ENCODE measurements at regions not wholly inside any gene's neighbourhood (a gene's known extent, or its start where the extent isn't known, plus 50 kb on each side); places are given as distances from the start of the nearest gene placed in this dataset.
"Not testable (repeated sequence)": the region's sequence is repeated elsewhere in the genome, so short reads cannot be mapped to it uniquely, and the experiment has no call there.

DNA sequence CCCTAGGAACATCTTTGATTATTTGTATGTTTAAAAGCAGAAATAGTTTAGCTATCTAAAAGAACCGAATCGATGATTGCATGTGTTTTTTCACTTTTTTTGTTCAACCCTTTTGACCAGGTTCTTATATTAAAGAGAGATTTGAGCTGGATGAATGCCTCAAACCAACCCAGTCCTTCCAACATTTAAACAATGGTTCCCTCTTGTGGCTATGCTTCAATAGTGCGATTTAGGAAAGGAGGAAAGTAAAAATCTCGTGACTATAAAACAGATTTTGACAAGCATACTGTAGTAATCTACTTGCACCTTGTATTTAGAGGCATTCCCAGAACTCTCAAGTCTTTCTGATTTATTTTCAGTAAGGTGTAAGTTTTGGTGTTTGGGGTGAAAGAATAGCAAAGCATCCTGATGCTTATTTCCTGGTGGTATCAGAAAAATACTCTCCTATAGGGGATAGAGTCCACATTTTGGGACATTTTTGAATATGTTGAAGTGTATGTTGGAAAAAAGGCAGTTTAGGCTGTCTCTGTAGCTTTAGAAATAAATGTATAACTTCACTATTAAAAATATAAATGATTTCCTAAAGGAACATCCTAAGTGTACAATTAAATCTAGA, 159.6 kb upstream of the KCNH8 start:
- H3K79me2 ChIP-seq (ENCODE audit: insufficient read depth), result no peaks in the 10 kb centered on the region
- no peak overlapping the region for H3K4me2 ChIP-seq (ENCODE audit: unreplicated experiment)
- H3K9ac ChIP-seq, result no peak overlapping the region
- WGBS, 2 experiments (ENCODE audit: low coverage in 1 of 2, low lambda C conversion rate in 2 of 2, missing lambda C conversion rate in 2 of 2), result 0 to 1% methylated on average over 4 of the region's 4 CpGs
- no peaks in the 10 kb centered on the region for H3K9me2 ChIP-seq (ENCODE audit: insufficient read depth)
- H3F3A ChIP-seq (ENCODE audit: insufficient read depth), result no peaks in the 10 kb centered on the region
- no peaks in the 10 kb centered on the region for H3K27me3 ChIP-seq (replicated peaks; ENCODE audit: insufficient read depth)
- no peak overlapping the region for H2AFZ ChIP-seq
- H3K4me1 ChIP-seq (ENCODE audit: insufficient read depth), result no peaks in the 10 kb centered on the region
- in situ Hi-C loops (cut with MboI), result no loop called here
- TF ChIP-seq EZH2phosphoT487 (IDR thresholded peaks at IDR 0.05; ENCODE audit: insufficient read depth, low read depth), result no peak
- no peak for TF ChIP-seq EZH2 (IDR thresholded peaks at IDR 0.05; ENCODE audit: insufficient read depth, poor library complexity, severe bottlenecking)
- DNase-seq, result peak; percentile 26
- H4K20me1 ChIP-seq (ENCODE audit: insufficient read depth), result no peaks in the 10 kb centered on the region
- no peak overlapping the region for H3K4me3 ChIP-seq
- no peaks in the 10 kb centered on the region for H3K36me3 ChIP-seq (ENCODE audit: low read depth)
- no peak overlapping the region for H3K27ac ChIP-seq
- no peaks in the 10 kb centered on the region for H3K9me3 ChIP-seq (ENCODE audit: low read depth)

- TF ChIP-seq EZH2 (IDR thresholded peaks at IDR 0.05; ENCODE audit: insufficient read depth, poor library complexity, severe bottlenecking), result no peak
- no peak for TF ChIP-seq EZH2phosphoT487 (IDR thresholded peaks at IDR 0.05; ENCODE audit: insufficient read depth, low read depth)
- Histone ChIP-seq H3K27me3 (replicated peaks; ENCODE audit: insufficient read depth) (no peaks in the 10 kb centered on the region), H3K9ac (no peak overlapping the region), H3K27ac (no peak overlapping the region), H3K4me3 (no peak overlapping the region), H3K9me3 (ENCODE audit: low read depth) (no peaks in the 10 kb centered on the region), H3K4me1 (ENCODE audit: insufficient read depth) (no peaks in the 10 kb centered on the region), H3K9me2 (ENCODE audit: insufficient read depth) (no peaks in the 10 kb centered on the region), H3K4me2 (ENCODE audit: unreplicated experiment) (no peak overlapping the region), H2AFZ (no peak overlapping the region), H3F3A (ENCODE audit: insufficient read depth) (no peaks in the 10 kb centered on the region), H3K36me3 (ENCODE audit: low read depth) (no peaks in the 10 kb centered on the region), H3K79me2 (ENCODE audit: insufficient read depth) (no peaks in the 10 kb centered on the region), H4K20me1 (ENCODE audit: insufficient read depth) (no peaks in the 10 kb centered on the region)
- in situ Hi-C loops (cut with MboI), result no loop called here
- no peak for DNase-seq
- WGBS, 2 experiments (ENCODE audit: low coverage in 1 of 2, low lambda C conversion rate in 2 of 2, missing lambda C conversion rate in 2 of 2), result 5 to 6% methylated on average over 8 of the region's 8 CpGs
Observed at GRCh38 chr3:18987862-18988447, 160.4 kb upstream of the KCNH8 start.

DNA sequence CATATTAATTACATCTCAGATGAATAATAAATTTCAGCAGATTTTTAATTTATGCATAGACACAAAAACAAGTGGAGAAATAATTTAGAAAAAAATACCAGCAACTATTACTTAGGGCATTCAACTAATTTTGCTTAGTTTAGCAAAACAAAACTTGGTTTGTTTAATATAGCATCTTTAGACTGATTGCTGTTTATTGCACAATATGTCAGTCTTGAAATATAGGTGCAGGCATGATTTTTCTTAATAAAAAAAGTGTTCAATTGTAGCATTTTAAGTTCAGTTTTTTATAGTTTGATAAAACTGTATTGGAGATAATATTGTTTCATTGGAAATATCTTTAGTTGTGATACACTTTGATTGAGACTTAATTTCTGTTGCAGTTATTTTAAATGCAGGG, 161.2 kb upstream of the KCNH8 start:
- Histone ChIP-seq H3K4me2 (ENCODE audit: unreplicated experiment) (no peak overlapping the region), H3K9ac (no peak overlapping the region), H3K9me2 (ENCODE audit: insufficient read depth) (no peaks in the 10 kb centered on the region), H3K4me3 (no peak overlapping the region), H2AFZ (no peak overlapping the region), H3F3A (ENCODE audit: insufficient read depth) (no peaks in the 10 kb centered on the region), H3K9me3 (ENCODE audit: low read depth) (no peaks in the 10 kb centered on the region), H3K27me3 (replicated peaks; ENCODE audit: insufficient read depth) (no peaks in the 10 kb centered on the region), H3K36me3 (ENCODE audit: low read depth) (no peaks in the 10 kb centered on the region), H4K20me1 (ENCODE audit: insufficient read depth) (no peaks in the 10 kb centered on the region), H3K27ac (no peak overlapping the region), H3K4me1 (ENCODE audit: insufficient read depth) (no peaks in the 10 kb centered on the region), H3K79me2 (ENCODE audit: insufficient read depth) (no peaks in the 10 kb centered on the region)
- in situ Hi-C loops (cut with MboI), result no loop called here
- TF ChIP-seq EZH2phosphoT487 (IDR thresholded peaks at IDR 0.05; ENCODE audit: insufficient read depth, low read depth) (no peak), EZH2 (IDR thresholded peaks at IDR 0.05; ENCODE audit: insufficient read depth, poor library complexity, severe bottlenecking) (no peak)
- DNase-seq, result no peak

DNA sequence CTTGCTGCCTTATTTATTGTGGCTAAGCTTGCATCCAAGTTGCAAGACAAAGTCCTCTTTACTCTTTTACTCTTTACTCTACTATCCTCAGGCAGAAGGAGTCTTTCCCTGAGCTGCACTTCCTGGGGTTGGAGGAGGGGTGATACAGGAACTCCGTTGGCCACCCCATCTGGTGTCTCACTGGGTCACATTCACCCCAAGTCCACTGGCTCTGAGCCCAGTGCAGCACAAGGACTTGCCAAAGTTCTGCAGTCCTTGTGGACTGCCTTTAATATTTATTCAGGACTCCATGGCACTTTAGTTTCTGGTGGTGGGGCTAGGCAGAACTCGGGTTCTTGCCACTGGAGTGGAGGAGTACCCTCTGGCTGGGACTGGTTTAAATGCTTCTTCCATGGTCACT, 165.4 kb upstream of the KCNH8 start:
- H3K36me3 ChIP-seq (ENCODE audit: low read depth), result no peaks in the 10 kb centered on the region
- in situ Hi-C loops (cut with MboI), result no loop called here
- H3K9me2 ChIP-seq (ENCODE audit: insufficient read depth), result no peaks in the 10 kb centered on the region
- H3K27ac ChIP-seq, result no peak overlapping the region
- no peak for DNase-seq
- TF ChIP-seq EZH2 (IDR thresholded peaks at IDR 0.05; ENCODE audit: insufficient read depth, poor library complexity, severe bottlenecking) (no peak), EZH2phosphoT487 (IDR thresholded peaks at IDR 0.05; ENCODE audit: insufficient read depth, low read depth) (no peak)
- H3K4me2 ChIP-seq (ENCODE audit: unreplicated experiment), result no peak overlapping the region
- H3K9ac ChIP-seq, result no peak overlapping the region
- no peaks in the 10 kb centered on the region for H3K79me2 ChIP-seq (ENCODE audit: insufficient read depth)
- H4K20me1 ChIP-seq (ENCODE audit: insufficient read depth), result no peaks in the 10 kb centered on the region
- H2AFZ ChIP-seq, result no peak overlapping the region
- 8 to 13% methylated on average over 1 of the region's 2 CpGs for WGBS, 2 experiments (ENCODE audit: low coverage in 1 of 2, low lambda C conversion rate in 2 of 2, missing lambda C conversion rate in 2 of 2)
- no peak overlapping the region for H3K4me3 ChIP-seq
- no peaks in the 10 kb centered on the region for H3F3A ChIP-seq (ENCODE audit: insufficient read depth)
- no peaks in the 10 kb centered on the region for H3K27me3 ChIP-seq (replicated peaks; ENCODE audit: insufficient read depth)
- H3K4me1 ChIP-seq (ENCODE audit: insufficient read depth), result no peaks in the 10 kb centered on the region
- no peaks in the 10 kb centered on the region for H3K9me3 ChIP-seq (ENCODE audit: low read depth)

- H3K9ac ChIP-seq; H3K4me2 ChIP-seq (ENCODE audit: unreplicated experiment); H3K9me3 ChIP-seq (ENCODE audit: low read depth); H3K27ac ChIP-seq; H3K9me2 ChIP-seq (ENCODE audit: insufficient read depth); H3K79me2 ChIP-seq (ENCODE audit: insufficient read depth); H3K36me3 ChIP-seq (ENCODE audit: low read depth); H3F3A ChIP-seq (ENCODE audit: insufficient read depth); H3K4me1 ChIP-seq (ENCODE audit: insufficient read depth); H3K27me3 ChIP-seq (replicated peaks; ENCODE audit: insufficient read depth); H2AFZ ChIP-seq; H3K4me3 ChIP-seq; DNase-seq; H4K20me1 ChIP-seq (ENCODE audit: insufficient read depth); in situ Hi-C loops (cut with MboI): not testable (repeated sequence)
- WGBS, 2 experiments (ENCODE audit: low coverage in 1 of 2, low lambda C conversion rate in 2 of 2, missing lambda C conversion rate in 2 of 2), result 47 to 55% methylated on average over 17 of the region's 17 CpGs
Observed at GRCh38 chr3:18976102-18976501, 172.2 kb upstream of the KCNH8 start.

Measured in GM23248 (cell line).